Upper lobe of right lung (tissue), 1 donor: ENCODE measurements at regions not wholly inside any gene's neighbourhood (a gene's known extent, or its start where the extent isn't known, plus 50 kb on each side); places are given as distances from the start of the nearest gene placed in this dataset.

Experiments used
- ATAC-seq: fragments of 200-7000 bp; cut with Tn5 transposase; one replicate; pipeline ENCODE4 v1.9.1; 2020; ENCODE audit warnings: mild to moderate bottlenecking, moderate library complexity
- DNase-seq: peaks from one replicate; pipeline ENCODE4 v3.0.0-alpha.2; 2020
- H3K27ac ChIP-seq: fragments of 200-600 bp; one replicate; pipeline ENCODE4 v1.8.0; 2022
- H3K27me3 ChIP-seq: fragments of 200-600 bp; one replicate; pipeline ENCODE4 v1.8.0; 2022; ENCODE audit warnings: mild to moderate bottlenecking
- H3K36me3 ChIP-seq: fragments of 200-600 bp; one replicate; pipeline ENCODE4 v1.8.0; 2022
- H3K4me1 ChIP-seq: fragments of 200-600 bp; one replicate; pipeline ENCODE4 v1.8.0; 2022
- H3K4me3 ChIP-seq: fragments of 200-600 bp; one replicate; pipeline ENCODE4 v1.8.0; 2022; ENCODE audit warnings: mild to moderate bottlenecking
- H3K9me3 ChIP-seq: fragments of 200-600 bp; one replicate; pipeline ENCODE4 v1.8.0; 2022
- CTCF ChIP-seq: fragments of 200-600 bp; IDR thresholded peaks from one replicate; pipeline ENCODE4 v1.8.0; 2022; ENCODE audit warnings: antibody characterized with exemption
- intact Hi-C: fragments of 100-400 bp; cut with DNase I; formaldehyde crosslinking; loops from one replicate; pipeline ENCODE4 v1.11.0; 2022
- donor health status: DM: no; HTN: yes; CAD: no; lungs with severe emphysema.

- TF ChIP-seq CTCF, result no peak
- ATAC-seq (no peak), DNase-seq (no peak)
- no peaks in the 10 kb centered on the region for H3K9me3 ChIP-seq
- H3K4me1 ChIP-seq, result no peaks in the 10 kb centered on the region
- intact Hi-C loops, result no loop called here
- no peak overlapping the region for H3K4me3 ChIP-seq
- H3K36me3 ChIP-seq, result no peaks in the 10 kb centered on the region
- H3K27ac ChIP-seq, result no peak overlapping the region
- no peaks in the 10 kb centered on the region for H3K27me3 ChIP-seq
Observed at GRCh38 chr5:21142791-21143190, 1154.8 kb upstream of the CDH18 start.

- no peak for TF ChIP-seq CTCF
- intact Hi-C loops, result no loop called here
- H3K4me1 ChIP-seq, result no peaks in the 10 kb centered on the region
- no peaks in the 10 kb centered on the region for H3K9me3 ChIP-seq
- no peak overlapping the region for H3K4me3 ChIP-seq
- ATAC-seq (no peak), DNase-seq (no peak)
- H3K27me3 ChIP-seq, result no peaks in the 10 kb centered on the region
- no peak overlapping the region for H3K27ac ChIP-seq
- H3K36me3 ChIP-seq, result no peaks in the 10 kb centered on the region
Observed at GRCh38 chr5:21140987-21141386, 1153.0 kb upstream of the CDH18 start.

- H3K4me3 ChIP-seq, result no peak overlapping the region
- ATAC-seq (no peak), DNase-seq (no peak)
- no peak overlapping the region for H3K27ac ChIP-seq
- H3K4me1 ChIP-seq, result no peaks in the 10 kb centered on the region
- intact Hi-C loops, result no loop called here
- TF ChIP-seq CTCF, result no peak
- no peaks in the 10 kb centered on the region for H3K27me3 ChIP-seq
- no peaks in the 10 kb centered on the region for H3K9me3 ChIP-seq
- H3K36me3 ChIP-seq, result no peaks in the 10 kb centered on the region
Observed at GRCh38 chr5:21126236-21126635, 1138.2 kb upstream of the CDH18 start.

GRCh38 chr5:21125238-21125983, 1137.4 kb upstream of the CDH18 start:
- no peak for TF ChIP-seq CTCF
- H3K27ac ChIP-seq, result no peak overlapping the region
- intact Hi-C loops, result no loop called here
- no peaks in the 10 kb centered on the region for H3K27me3 ChIP-seq
- ATAC-seq (no peak), DNase-seq (no peak)
- H3K4me3 ChIP-seq, result no peak overlapping the region
- H3K9me3 ChIP-seq, result no peaks in the 10 kb centered on the region
- no peaks in the 10 kb centered on the region for H3K36me3 ChIP-seq
- no peaks in the 10 kb centered on the region for H3K4me1 ChIP-seq

- no peaks in the 10 kb centered on the region for H3K36me3 ChIP-seq
- intact Hi-C loops, result no loop called here
- H3K4me1 ChIP-seq, result no peaks in the 10 kb centered on the region
- TF ChIP-seq CTCF, result no peak
- no peaks in the 10 kb centered on the region for H3K27me3 ChIP-seq
- DNase-seq, result no peak
- ATAC-seq, result no peak
- no peak overlapping the region for H3K27ac ChIP-seq
- H3K4me3 ChIP-seq, result no peak overlapping the region
- H3K9me3 ChIP-seq, result no peaks in the 10 kb centered on the region
Observed at GRCh38 chr5:21121213-21121612, 1133.2 kb upstream of the CDH18 start.

GRCh38 chr5:21097661-21098060, 1109.7 kb upstream of the CDH18 start:
- Histone ChIP-seq H3K27me3 (no peaks in the 10 kb centered on the region), H3K36me3 (no peaks in the 10 kb centered on the region), H3K4me3 (no peak overlapping the region), H3K27ac (no peak overlapping the region), H3K9me3 (no peaks in the 10 kb centered on the region), H3K4me1 (no peaks in the 10 kb centered on the region)
- no peak for TF ChIP-seq CTCF
- intact Hi-C loops, result no loop called here
- ATAC-seq, result no peak
- DNase-seq, result no peak
